Activated CD4-positive, alpha-beta T cell treated with anti-CD3 and anti-CD28 coated beads, Interleukin-10, Interleukin-2, amounts not matched to agents 100 ng/mL and 50 ng/mL, durations not matched to agents 16 hours and 8 hours (primary cell): ENCODE measurements at regions not wholly inside any gene's neighbourhood (a gene's known extent, or its start where the extent isn't known, plus 50 kb on each side); places are given as distances from the start of the nearest gene placed in this dataset.

ENCODE experiments used
- DNase-seq: peaks from one replicate; pipeline ENCODE4 v3.0.0-alpha.2; 2020

DNA sequence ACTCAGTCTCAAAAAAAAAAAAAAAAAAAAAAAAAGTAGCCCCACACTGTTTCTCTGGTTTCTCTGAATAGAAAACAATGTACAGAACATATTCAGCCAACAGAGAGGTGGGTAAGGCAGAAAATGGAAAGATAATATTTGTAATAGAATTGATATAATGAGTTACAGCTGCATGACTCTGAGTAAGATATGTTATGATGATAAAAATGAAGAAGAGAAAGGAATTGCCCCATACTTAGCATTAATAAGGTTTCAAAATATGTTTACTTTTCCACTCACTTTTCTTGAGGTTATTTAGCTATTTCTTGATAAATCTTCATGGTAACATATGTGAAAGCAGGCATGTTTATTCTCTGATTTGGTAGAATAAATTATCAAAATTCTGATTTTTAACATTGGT is 100.9 kb upstream of the ROBO2 start:
- no peak for DNase-seq

DNA sequence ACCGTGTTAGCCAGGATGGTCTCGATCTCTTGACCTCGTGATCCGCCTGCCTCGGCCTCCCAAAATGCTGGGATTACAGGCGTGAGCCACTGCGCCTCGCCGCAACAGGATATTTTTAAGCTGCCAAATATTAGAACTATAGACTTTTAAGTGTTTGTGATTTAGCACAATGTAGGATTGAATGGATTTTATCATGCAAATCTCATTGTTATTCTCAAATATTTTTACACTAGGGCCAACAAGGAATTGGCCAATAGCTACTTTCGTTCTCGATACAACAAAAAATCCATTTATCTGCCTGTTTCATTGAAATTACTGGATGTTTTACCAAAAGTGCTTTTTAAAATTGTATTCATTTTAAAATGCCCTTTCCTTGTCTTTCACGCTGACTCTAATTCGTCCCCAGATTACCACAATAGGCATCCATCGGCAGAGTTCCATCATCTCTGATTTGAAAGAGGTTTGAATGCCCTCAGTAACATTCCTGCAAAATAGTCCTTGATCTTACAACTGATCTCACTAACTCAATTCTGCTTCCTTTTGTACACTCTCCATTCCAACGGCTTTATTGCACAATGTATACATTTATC is 99.6 kb upstream of the ROBO2 start:
- no peak for DNase-seq

- no peak for DNase-seq
Observed at GRCh38 chr3:76941376-76941775, 98.5 kb upstream of the ROBO2 start.

- no peak for DNase-seq
Observed at GRCh38 chr3:76942101-76942500, 97.8 kb upstream of the ROBO2 start.

DNA sequence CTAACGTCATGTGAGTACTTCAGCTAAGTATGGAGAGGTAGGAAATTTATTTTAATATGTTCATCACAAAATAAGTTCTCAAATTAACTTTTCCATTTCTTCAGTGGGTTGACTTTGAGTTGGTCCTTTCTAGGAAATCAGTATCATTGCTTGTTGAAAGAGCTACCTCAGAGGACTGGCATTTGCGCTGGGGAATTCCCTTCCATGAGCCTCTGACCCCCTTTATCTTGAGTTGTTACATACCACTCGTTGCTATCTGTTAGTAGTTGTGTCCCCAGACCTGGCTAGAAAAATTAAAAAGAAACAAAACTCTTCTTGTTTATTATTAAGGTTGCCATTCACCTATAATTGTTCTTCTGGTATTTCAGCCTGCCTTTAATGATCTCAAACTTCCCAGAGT is 96.8 kb upstream of the ROBO2 start:
- DNase-seq = no peak

DNA sequence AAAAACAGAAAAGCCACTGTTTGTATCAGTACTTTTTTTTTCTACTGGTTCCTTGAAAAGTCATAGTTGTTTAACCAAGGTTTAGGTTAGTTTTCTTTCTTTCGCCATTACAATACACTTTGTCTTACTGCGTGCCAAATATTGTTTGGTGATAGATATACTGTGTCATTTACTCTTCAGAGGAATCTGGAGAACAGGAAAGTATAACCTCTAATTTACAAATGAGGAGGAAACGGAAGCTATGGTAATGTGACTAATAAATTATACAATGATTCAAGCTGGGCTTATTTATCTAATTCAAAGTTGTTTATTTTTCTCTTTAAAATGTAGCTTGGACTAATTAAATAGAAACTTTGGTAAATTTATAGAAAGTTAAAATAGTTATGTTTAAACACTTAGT is 96.2 kb upstream of the ROBO2 start:
- DNase-seq = no peak

GRCh38 chr3:76949033-76949432 is 90.9 kb upstream of the ROBO2 start:
- DNase-seq = no peak

GRCh38 chr3:76949462-76949861 is 90.4 kb upstream of the ROBO2 start:
- no peak for DNase-seq

- DNase-seq = no peak
Observed at GRCh38 chr3:76950590-76950989, 89.3 kb upstream of the ROBO2 start.

DNA sequence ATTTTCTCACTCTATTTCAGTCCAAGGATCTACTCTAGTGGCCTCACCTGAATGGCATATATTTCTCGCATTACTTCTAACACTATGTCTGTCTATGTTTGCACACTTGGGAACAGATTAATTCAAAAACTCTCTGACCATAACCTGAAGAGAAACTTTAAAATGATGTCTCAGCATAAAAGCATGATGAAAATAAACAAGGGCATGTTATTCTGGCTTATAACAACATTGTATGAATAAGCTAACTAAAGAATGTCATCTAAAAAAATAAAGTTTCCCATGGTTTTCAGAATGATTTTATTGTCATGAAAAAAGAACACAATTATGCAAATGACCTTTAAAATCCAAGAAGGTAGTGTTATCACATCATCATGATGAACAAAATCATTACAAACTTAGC is 85.5 kb upstream of the ROBO2 start:
- no peak for DNase-seq

- DNase-seq = no peak
Observed at GRCh38 chr3:76958274-76958673, 81.6 kb upstream of the ROBO2 start.

GRCh38 chr3:76958861-76959260 is 81.0 kb upstream of the ROBO2 start:
- no peak for DNase-seq

GRCh38 chr3:76961284-76961683 is 78.6 kb upstream of the ROBO2 start:
- DNase-seq = no peak

GRCh38 chr3:76965122-76965725 is 74.7 kb upstream of the ROBO2 start:
- DNase-seq = no peak

- no peak for DNase-seq
Observed at GRCh38 chr3:76969471-76969870, 70.4 kb upstream of the ROBO2 start.

DNA sequence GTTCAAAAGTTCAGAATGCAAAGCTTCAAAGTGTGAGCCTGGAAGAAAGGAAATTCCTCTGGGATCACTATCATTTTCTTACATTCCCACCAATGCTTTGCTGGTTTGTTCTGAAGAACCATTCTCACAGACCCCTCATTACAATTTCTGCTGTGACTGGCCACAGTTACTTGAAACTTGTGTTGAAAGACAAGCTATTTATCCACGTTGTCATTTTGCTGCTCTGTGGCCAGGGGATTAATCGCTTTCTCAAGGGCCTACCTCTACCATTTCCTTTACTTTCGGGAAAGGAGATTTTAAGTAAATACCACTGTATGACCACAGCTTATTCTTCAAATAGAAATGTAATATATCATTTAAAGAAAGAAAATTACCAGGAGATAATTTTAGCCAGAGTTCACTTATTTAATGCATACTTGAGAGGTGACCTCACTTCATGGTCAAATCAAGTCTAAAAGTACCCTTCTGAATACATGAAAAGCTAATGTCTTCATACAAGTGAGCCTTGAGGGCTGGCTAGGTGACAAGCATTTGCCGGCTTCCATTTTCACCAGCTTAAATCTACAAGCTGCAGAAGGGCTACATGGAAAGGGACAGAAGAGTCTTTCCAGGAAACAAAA is 69.8 kb upstream of the ROBO2 start:
- no peak for DNase-seq

DNA sequence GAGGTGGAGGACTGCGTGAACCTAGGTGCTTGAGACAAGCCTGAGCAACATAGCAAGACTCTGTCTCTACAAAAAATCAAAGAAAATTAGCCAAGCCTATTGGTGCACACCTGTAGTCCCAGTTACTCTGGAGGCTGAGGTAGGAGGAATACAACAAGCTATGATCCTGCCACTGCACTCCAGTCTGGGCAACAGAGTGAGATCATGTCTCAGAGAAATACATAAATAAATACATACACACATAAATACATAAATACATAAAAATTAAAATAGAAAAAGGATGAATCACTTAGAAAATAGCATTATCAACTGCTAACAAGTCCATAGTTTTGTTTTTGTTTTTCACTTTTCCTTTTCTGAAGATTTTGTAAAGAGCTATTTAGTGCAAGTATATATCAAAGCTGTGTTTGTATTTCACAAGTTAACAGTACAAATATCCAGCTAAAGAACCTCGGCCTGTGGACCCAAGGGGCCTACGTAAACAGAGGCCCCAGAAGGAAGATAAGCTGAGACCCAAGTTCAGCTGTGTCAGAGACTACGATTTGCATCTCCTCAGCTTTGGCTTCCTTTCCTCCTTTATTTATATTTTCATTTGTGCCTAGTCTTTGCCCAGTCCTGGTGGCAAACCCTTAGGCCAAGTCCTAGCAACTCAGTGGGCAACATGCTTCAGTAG is 67.1 kb upstream of the ROBO2 start:
- no peak for DNase-seq

DNA sequence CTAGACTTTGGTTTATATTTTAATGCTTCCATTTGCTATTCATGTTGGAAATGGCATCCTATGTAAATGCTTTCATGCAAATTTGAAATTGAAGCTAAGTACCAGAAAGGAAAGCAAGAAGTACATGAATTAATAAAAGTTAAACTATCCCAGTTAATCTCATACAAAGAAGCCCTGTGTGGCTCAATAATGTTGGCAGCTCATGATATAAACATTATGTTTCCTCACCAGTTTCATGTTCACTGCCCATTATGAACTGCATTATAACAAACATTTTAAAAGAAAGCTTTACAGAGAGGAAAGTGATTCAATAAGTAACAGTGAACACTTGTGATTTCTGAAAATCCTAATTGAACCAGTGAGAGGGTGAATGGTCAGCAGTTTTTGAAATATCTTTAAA is 62.9 kb upstream of the ROBO2 start:
- DNase-seq = no peak

- DNase-seq = no peak
Observed at GRCh38 chr3:76985645-76986044, 54.3 kb upstream of the ROBO2 start.

DNA sequence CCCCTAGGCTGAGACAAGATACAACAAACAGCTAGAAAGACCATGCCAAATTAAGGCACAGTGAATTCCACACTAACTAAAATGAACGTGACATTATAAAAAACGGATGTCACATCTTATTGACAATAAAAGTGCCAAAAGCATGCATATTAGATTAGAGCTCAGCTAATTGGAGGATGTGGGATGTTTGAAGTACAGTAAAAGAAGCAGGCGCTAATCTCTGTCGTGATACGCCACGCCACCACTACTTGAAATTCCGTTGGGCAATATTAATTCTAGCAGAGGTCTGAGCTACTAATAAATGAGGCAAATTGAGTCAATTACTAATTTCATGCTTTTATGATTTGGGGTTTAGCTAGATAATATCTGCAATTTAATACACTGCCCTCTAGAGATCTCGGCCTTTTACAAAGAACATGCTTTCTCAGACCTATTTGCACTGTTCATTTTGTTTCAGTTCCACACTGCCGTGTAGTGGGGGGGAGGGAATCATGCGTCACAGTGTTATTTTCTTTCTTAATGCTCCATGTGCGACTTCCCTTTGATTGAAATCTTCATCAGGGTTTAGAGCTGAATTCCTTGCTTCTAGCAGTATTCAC is 52.9 kb upstream of the ROBO2 start:
- DNase-seq = no peak
